Neuronal stem cell (in vitro differentiated cells): ENCODE measurements at regions not wholly inside any gene's neighbourhood (a gene's known extent, or its start where the extent isn't known, plus 50 kb on each side); places are given as distances from the start of the nearest gene placed in this dataset.

Experiments used
- DNase-seq: peaks from one replicate; pipeline ENCODE4 v3.0.0-alpha.2; 2013; ENCODE audit warnings: low spot score
- H2AFZ ChIP-seq: one replicate; pipeline ENCODE4 v1.6.1; 2013; ENCODE audit warnings: mild to moderate bottlenecking, low read length, inconsistent platforms
- H2AK5ac ChIP-seq: 2 replicates; pipeline ENCODE4 v1.6.1; 2013; ENCODE audit warnings: low read depth, mild to moderate bottlenecking, inconsistent platforms, low read length, moderate library complexity, mixed read lengths
- H2BK120ac ChIP-seq: 2 replicates; pipeline ENCODE4 v1.6.1; 2013; ENCODE audit warnings: low read depth, mild to moderate bottlenecking, inconsistent platforms, low read length, moderate library complexity, mixed read lengths
- H2BK12ac ChIP-seq: one replicate; pipeline ENCODE4 v1.6.1; 2013; ENCODE audit warnings: low read length, inconsistent platforms
- H2BK15ac ChIP-seq: 2 replicates; pipeline ENCODE4 v1.6.1; 2013; ENCODE audit warnings: mild to moderate bottlenecking, low read length, inconsistent platforms, mixed read lengths
- H2BK5ac ChIP-seq: one replicate; pipeline ENCODE4 v1.6.1; 2013; ENCODE audit warnings: inconsistent platforms, mild to moderate bottlenecking, low read length, moderate library complexity
- H3K14ac ChIP-seq: one replicate; pipeline ENCODE4 v1.6.1; 2013; ENCODE audit warnings: low read length, inconsistent platforms
- H3K18ac ChIP-seq: 2 replicates; pipeline ENCODE4 v1.6.1; 2013; ENCODE audit warnings: low read length, inconsistent platforms
- H3K23ac ChIP-seq: 2 replicates; pipeline ENCODE4 v1.6.1; 2013; ENCODE audit warnings: low read depth, mild to moderate bottlenecking, mixed read lengths, low read length, inconsistent platforms; ENCODE audit not compliant: poor library complexity
- H3K27ac ChIP-seq: replicated peaks from 3 replicates; pipeline ENCODE4 v1.5.1; 2013; ENCODE audit warnings: low read length, inconsistent platforms
- H3K27me3 ChIP-seq, 3 experiments: 2 replicates each; pipeline ENCODE4 v1.6.1; 2013; ENCODE audit warnings: low read length in 3 of 3, mild to moderate bottlenecking in 2 of 3, inconsistent platforms in 1 of 3, low read depth in 1 of 3, mixed read lengths in 1 of 3, moderate library complexity in 1 of 3; ENCODE audit not compliant: control insufficient read depth in 3 of 3, insufficient read depth in 3 of 3
- H3K36me3 ChIP-seq, 2 donors: replicated peaks in 1 of 2; 2 replicates each; pipeline ENCODE4 v1.6.1; 2013; ENCODE audit warnings: low read length in 2 of 2; ENCODE audit not compliant: control insufficient read depth in 2 of 2, insufficient read depth in 2 of 2
- H3K4ac ChIP-seq: 2 replicates; pipeline ENCODE4 v1.6.1; 2013; ENCODE audit warnings: inconsistent platforms, mild to moderate bottlenecking, low read length, moderate library complexity
- H3K4me1 ChIP-seq, 2 donors: 1 replicate in 1 of 2; 2 replicates in 1 of 2; pipeline ENCODE4 v1.6.1; 2013; ENCODE audit warnings: low read length in 2 of 2, low read depth in 1 of 2; ENCODE audit not compliant: control insufficient read depth in 2 of 2, insufficient read depth in 1 of 2
- H3K4me2 ChIP-seq: one replicate; pipeline ENCODE4 v1.6.1; 2013; ENCODE audit warnings: mild to moderate bottlenecking, low read length, inconsistent platforms; ENCODE audit not compliant: insufficient read depth, poor library complexity, severe bottlenecking
- H3K4me3 ChIP-seq, 2 donors: 2 replicates each; pipeline ENCODE4 v1.5.1; 2013; ENCODE audit warnings: low read length in 2 of 2, mild to moderate bottlenecking in 2 of 2, inconsistent platforms in 1 of 2, moderate library complexity in 1 of 2
- H3K79me1 ChIP-seq: one replicate; pipeline ENCODE4 v1.6.1; 2013; ENCODE audit warnings: low read depth, mild to moderate bottlenecking, inconsistent platforms, low read length, moderate library complexity
- H3K9ac ChIP-seq: one replicate; pipeline ENCODE4 v1.6.1; 2013; ENCODE audit warnings: mild to moderate bottlenecking, low read depth, low read length, inconsistent platforms; ENCODE audit not compliant: poor library complexity
- H3K9me3 ChIP-seq, 2 donors: replicated peaks in 1 of 2; 2 replicates each; pipeline versions ENCODE3 to v1.6.1; 2013; ENCODE audit warnings: low read length in 2 of 2, mild to moderate bottlenecking in 2 of 2, inconsistent platforms in 1 of 2, low read depth in 1 of 2, mixed read lengths in 1 of 2, moderate library complexity in 1 of 2; ENCODE audit not compliant: control insufficient read depth in 2 of 2, insufficient read depth in 1 of 2
- H4K8ac ChIP-seq: one replicate; pipeline ENCODE4 v1.6.1; 2013; ENCODE audit warnings: low read depth, mild to moderate bottlenecking, inconsistent platforms, low read length, moderate library complexity
- H4K91ac ChIP-seq: one replicate; pipeline ENCODE4 v1.6.1; 2013; ENCODE audit warnings: low read length, low read depth, mild to moderate bottlenecking, inconsistent platforms; ENCODE audit not compliant: poor library complexity
- WGBS, 2 donors: extraction: QIAGEN DNeasy Blood & Tissue Kit; methylation state at CpG; one replicate each; pipeline ENCODE4 v1.1.7; 2013; ENCODE audit warnings: missing lambda C conversion rate in 2 of 2, mixed read lengths in 1 of 2; ENCODE audit not compliant: insufficient read length in 2 of 2, insufficient replicate concordance in 1 of 2; ENCODE audit errors: extremely low coverage in 2 of 2; 5-methylcytosine and 5-hydroxymethylcytosine counted together

DNA sequence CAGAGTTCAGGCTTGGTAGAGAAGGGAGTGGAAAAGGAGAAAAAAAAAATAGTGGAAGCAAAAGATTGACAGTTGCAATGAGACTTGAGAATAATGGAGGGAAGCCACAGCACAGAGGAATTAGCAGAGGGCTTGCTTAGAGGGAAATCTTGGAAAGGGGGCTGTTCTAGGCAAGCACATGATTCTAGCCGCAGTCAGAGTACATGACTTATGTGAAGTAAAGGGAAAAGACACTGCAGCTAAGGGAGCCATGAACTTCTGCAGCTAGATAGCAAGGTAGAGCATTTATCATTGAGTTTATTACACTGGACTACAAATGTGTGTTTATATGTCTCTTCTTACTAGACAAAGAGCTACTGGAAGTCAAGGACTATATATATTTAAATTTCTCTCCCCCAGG lies 144.0 kb upstream of the OPCML start:
- no peak overlapping the region for H3K14ac ChIP-seq
- no peak overlapping the region for H2AK5ac ChIP-seq
- H3K4me1 ChIP-seq, result no peaks in the 10 kb centered on the region
- H3K23ac ChIP-seq, result no peak overlapping the region
- no peak overlapping the region for H2BK120ac ChIP-seq
- H3K9me3 ChIP-seq, result no peaks in the 10 kb centered on the region
- H3K18ac ChIP-seq, result no peak overlapping the region
- H3K4me3 ChIP-seq, result no peak overlapping the region
- no peak overlapping the region for H3K9ac ChIP-seq
- WGBS, 2 donors, result no CpG with 5 or more reads among the region's 1 CpG
- no peak overlapping the region for H3K4me2 ChIP-seq
- H2BK5ac ChIP-seq, result no peak overlapping the region
- no peaks in the 10 kb centered on the region for H3K36me3 ChIP-seq
- no peak overlapping the region for H4K91ac ChIP-seq
- DNase-seq, result no peak
- no peak overlapping the region for H3K27ac ChIP-seq
- no peak overlapping the region for H4K8ac ChIP-seq
- H3K4ac ChIP-seq, result no peak overlapping the region
- peaks cover 0 to 3% (median 0%) of the 10 kb centered on the region in 3 experiments for H3K27me3 ChIP-seq
- no peaks in the 10 kb centered on the region for H3K79me1 ChIP-seq
- H2BK12ac ChIP-seq, result no peak overlapping the region
- H2BK15ac ChIP-seq, result no peak overlapping the region
- H2AFZ ChIP-seq, result no peak overlapping the region

GRCh38 chr11:133669371-133670053 lies 137.2 kb upstream of the OPCML start:
- Histone ChIP-seq H4K91ac (no peak overlapping the region), H3K9ac (no peak overlapping the region), H3K18ac (no peak overlapping the region), H2AFZ (no peak overlapping the region), H2BK12ac (no peak overlapping the region), H2BK15ac (no peak overlapping the region), H2AK5ac (no peak overlapping the region), H3K27me3 (peaks cover 0 to 3% (median 0%) of the 10 kb centered on the region in 3 experiments), H3K4me2 (no peak overlapping the region), H3K36me3 (no peaks in the 10 kb centered on the region), H2BK5ac (no peak overlapping the region), H3K14ac (no peak overlapping the region), H3K27ac (no peak overlapping the region), H3K23ac (no peak overlapping the region), H4K8ac (no peak overlapping the region), H3K9me3 (no peaks in the 10 kb centered on the region), H3K4me3 (no peak overlapping the region), H3K79me1 (no peaks in the 10 kb centered on the region), H3K4ac (no peak overlapping the region), H3K4me1 (no peaks in the 10 kb centered on the region), H2BK120ac (no peak overlapping the region)
- WGBS, 2 donors, result no CpG with 5 or more reads among the region's 12 CpGs
- DNase-seq, result no peak

GRCh38 chr11:133663135-133663985 lies 131.1 kb upstream of the OPCML start:
- no peak overlapping the region for H4K8ac ChIP-seq
- no peak overlapping the region for H3K18ac ChIP-seq
- no peak overlapping the region for H2BK5ac ChIP-seq
- no peaks in the 10 kb centered on the region for H3K79me1 ChIP-seq
- H2BK12ac ChIP-seq, result no peak overlapping the region
- H2BK120ac ChIP-seq, result no peak overlapping the region
- no peaks in the 10 kb centered on the region for H3K9me3 ChIP-seq
- H3K4ac ChIP-seq, result no peak overlapping the region
- peaks cover 3 to 9% of the 10 kb centered on the region in 2 donors for H3K4me1 ChIP-seq
- H2AK5ac ChIP-seq, result no peak overlapping the region
- H2AFZ ChIP-seq, result no peak overlapping the region
- H3K36me3 ChIP-seq, result no peaks in the 10 kb centered on the region
- no peak overlapping the region for H4K91ac ChIP-seq
- H3K4me2 ChIP-seq, result no peak overlapping the region
- H3K14ac ChIP-seq, result no peak overlapping the region
- H3K9ac ChIP-seq, result no peak overlapping the region
- no peak overlapping the region for H3K27ac ChIP-seq
- DNase-seq, result no peak
- H3K4me3 ChIP-seq, result no peak overlapping the region
- no CpG with 5 or more reads among the region's 13 CpGs for WGBS, 2 donors
- peaks cover 0 to 11% (median 0%) of the 10 kb centered on the region in 3 experiments for H3K27me3 ChIP-seq
- H2BK15ac ChIP-seq, result no peak overlapping the region
- no peak overlapping the region for H3K23ac ChIP-seq

GRCh38 chr11:133661846-133662245 lies 129.5 kb upstream of the OPCML start:
- Histone ChIP-seq H3K4me2 (no peak overlapping the region), H2AK5ac (no peak overlapping the region), H3K9ac (no peak overlapping the region), H2BK5ac (no peak overlapping the region), H2BK120ac (no peak overlapping the region), H2BK15ac (no peak overlapping the region), H3K27ac (no peak overlapping the region), H3K4me1 (peaks cover 3 to 9% of the 10 kb centered on the region in 2 donors), H3K14ac (no peak overlapping the region), H3K79me1 (no peaks in the 10 kb centered on the region), H3K18ac (no peak overlapping the region), H3K36me3 (no peaks in the 10 kb centered on the region), H3K9me3 (no peaks in the 10 kb centered on the region), H3K4me3 (no peak overlapping the region), H4K8ac (no peak overlapping the region), H3K23ac (no peak overlapping the region), H4K91ac (no peak overlapping the region), H3K4ac (no peak overlapping the region), H2AFZ (no peak overlapping the region), H2BK12ac (no peak overlapping the region), H3K27me3 (peaks cover 0 to 11% (median 0%) of the 10 kb centered on the region in 3 experiments)
- no CpG with 5 or more reads among the region's 9 CpGs for WGBS, 2 donors
- DNase-seq, result no peak
